Adrenal gland (tissue), 5 donors: ENCODE measurements at regions not wholly inside any gene's neighbourhood (a gene's known extent, or its start where the extent isn't known, plus 50 kb on each side); places are given as distances from the start of the nearest gene placed in this dataset.

ENCODE experiments used
- POLR2A ChIP-seq, 2 donors: fragments of 450-650 bp; IDR thresholded peaks; one replicate each; pipeline ENCODE4 v1.6.1; 2017; ENCODE audit warnings: antibody characterized with exemption in 2 of 2, mild to moderate bottlenecking in 2 of 2, moderate library complexity in 1 of 2
- TF ChIP-seq, protein P1 (sequence below), 6 experiments: fragments of 450-650 bp in 4 of 6; fragments of 200-600 bp in 2 of 6; sonication (generic) in 1 of 6; IDR thresholded peaks; 1 replicate in 5 of 6; 2 replicates in 1 of 6; pipeline versions ENCODE4 v1.5.1 to v1.8.0; 2016 to 2021; ENCODE audit warnings: antibody characterized with exemption in 6 of 6, mild to moderate bottlenecking in 2 of 6, moderate library complexity in 1 of 6
- donor health status: DM: no; HTN: no; CAD: no.

DNA sequence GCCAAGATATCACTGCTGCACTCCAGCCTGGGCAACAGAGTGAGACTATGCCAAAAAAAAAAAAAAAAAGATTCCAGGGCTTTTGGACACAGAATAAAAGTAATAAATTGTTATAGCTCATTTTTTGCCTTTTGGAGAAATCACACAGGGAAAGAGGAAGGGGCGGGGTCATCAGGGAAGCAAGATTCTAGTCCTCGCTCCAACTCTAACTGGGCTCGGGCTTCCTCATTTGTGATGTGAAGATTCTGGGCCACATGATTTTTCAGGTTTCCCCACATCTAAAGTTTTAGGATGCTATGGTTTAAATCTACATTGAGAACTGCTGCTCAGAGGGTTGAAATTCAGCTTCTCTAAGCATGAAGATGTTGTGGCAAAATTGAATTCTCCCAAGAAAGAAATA is 179.3 kb upstream of the PLXNA2 start:
- TF ChIP-seq, protein P1, sequence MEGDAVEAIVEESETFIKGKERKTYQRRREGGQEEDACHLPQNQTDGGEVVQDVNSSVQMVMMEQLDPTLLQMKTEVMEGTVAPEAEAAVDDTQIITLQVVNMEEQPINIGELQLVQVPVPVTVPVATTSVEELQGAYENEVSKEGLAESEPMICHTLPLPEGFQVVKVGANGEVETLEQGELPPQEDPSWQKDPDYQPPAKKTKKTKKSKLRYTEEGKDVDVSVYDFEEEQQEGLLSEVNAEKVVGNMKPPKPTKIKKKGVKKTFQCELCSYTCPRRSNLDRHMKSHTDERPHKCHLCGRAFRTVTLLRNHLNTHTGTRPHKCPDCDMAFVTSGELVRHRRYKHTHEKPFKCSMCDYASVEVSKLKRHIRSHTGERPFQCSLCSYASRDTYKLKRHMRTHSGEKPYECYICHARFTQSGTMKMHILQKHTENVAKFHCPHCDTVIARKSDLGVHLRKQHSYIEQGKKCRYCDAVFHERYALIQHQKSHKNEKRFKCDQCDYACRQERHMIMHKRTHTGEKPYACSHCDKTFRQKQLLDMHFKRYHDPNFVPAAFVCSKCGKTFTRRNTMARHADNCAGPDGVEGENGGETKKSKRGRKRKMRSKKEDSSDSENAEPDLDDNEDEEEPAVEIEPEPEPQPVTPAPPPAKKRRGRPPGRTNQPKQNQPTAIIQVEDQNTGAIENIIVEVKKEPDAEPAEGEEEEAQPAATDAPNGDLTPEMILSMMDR (IDR thresholded peaks at IDR 0.05): no peak
- no peak for TF ChIP-seq POLR2A (IDR thresholded peaks at IDR 0.05)
